SU-DHL-6 (cell line): ENCODE measurements at regions not wholly inside any gene's neighbourhood (a gene's known extent, or its start where the extent isn't known, plus 50 kb on each side); places are given as distances from the start of the nearest gene placed in this dataset.

Experiments
- H2AFZ ChIP-seq: fragments of 200-600 bp; sonication (generic); 2 replicates; pipeline ENCODE4 v1.6.1; 2014; ENCODE audit warnings: low read depth, mild to moderate bottlenecking, moderate library complexity, mixed read lengths, antibody characterized with exemption, low read length; ENCODE audit not compliant: severe bottlenecking
- H3F3A ChIP-seq: fragments of 200-600 bp; shearing (Covaris generic); 2 replicates; pipeline ENCODE4 v1.6.0; 2016; ENCODE audit warnings: antibody characterized with exemption, mild to moderate bottlenecking; ENCODE audit not compliant: insufficient read depth
- H3K27ac ChIP-seq: fragments of 200-600 bp; sonication (generic); 2 replicates; pipeline ENCODE4 v1.5.1; 2016; ENCODE audit warnings: low read depth, mild to moderate bottlenecking, low read length, moderate library complexity, mixed read lengths
- H3K27me3 ChIP-seq: fragments of 200-600 bp; sonication (generic), shearing (Covaris generic); 2 replicates; pipeline ENCODE4 v1.6.0; 2014; ENCODE audit warnings: mild to moderate bottlenecking, low read length
- H3K36me3 ChIP-seq: fragments of 200-600 bp; sonication (generic); 2 replicates; pipeline ENCODE4 v1.6.1; 2014; ENCODE audit warnings: mild to moderate bottlenecking, low read length, mixed read lengths
- H3K4me2 ChIP-seq: fragments of 300-600, 200-600 bp; shearing (Covaris generic), sonication (generic); 2 replicates; pipeline ENCODE4 v1.6.0; 2014; ENCODE audit warnings: low read length, low read depth, mild to moderate bottlenecking; ENCODE audit not compliant: poor library complexity, severe bottlenecking
- H3K4me3 ChIP-seq: fragments of 200-600 bp; sonication (generic); 2 replicates; pipeline ENCODE4 v1.5.1; 2014; ENCODE audit warnings: antibody characterized with exemption, low read length, mild to moderate bottlenecking, mixed read lengths; ENCODE audit not compliant: insufficient read depth, poor library complexity, severe bottlenecking
- H3K79me2 ChIP-seq: fragments of 200-600 bp; sonication (generic); 2 replicates; pipeline ENCODE4 v1.6.1; 2014; ENCODE audit warnings: mild to moderate bottlenecking, low read length, moderate library complexity; ENCODE audit not compliant: insufficient read depth
- H3K9ac ChIP-seq: fragments of 200-600 bp; sonication (generic); 2 replicates; pipeline ENCODE4 v1.7.0; 2014; ENCODE audit warnings: mild to moderate bottlenecking, low read length
- H3K9me2 ChIP-seq: fragments of 200-600 bp; sonication (generic); replicated peaks from 2 replicates; pipeline ENCODE4 v1.6.1; 2014; ENCODE audit warnings: low read length; ENCODE audit not compliant: insufficient read depth
- H3K9me3 ChIP-seq: fragments of 200-600 bp; sonication (generic); 2 replicates; pipeline ENCODE4 v1.6.1; 2014; ENCODE audit warnings: low read length, mixed read lengths; ENCODE audit not compliant: insufficient read depth
- H4K20me1 ChIP-seq: fragments of 200-600 bp; sonication (generic); 2 replicates; pipeline ENCODE4 v1.6.1; 2014; ENCODE audit warnings: low read depth, mild to moderate bottlenecking, antibody characterized with exemption, low read length, moderate library complexity, mixed read lengths
- EZH2phosphoT487 ChIP-seq: fragments of 200-600 bp; sonication (generic), shearing (Covaris generic); conservative IDR thresholded peaks from 2 replicates; pipeline ENCODE4 v1.6.1; 2018; ENCODE audit warnings: mild to moderate bottlenecking, antibody characterized with exemption, low read length, moderate library complexity, mixed read lengths
- TF ChIP-seq, protein P1 (sequence below): fragments of 200-600 bp; sonication (generic); IDR thresholded peaks from one replicate; pipeline ENCODE4 v1.5.1; 2017; ENCODE audit warnings: antibody characterized with exemption, mild to moderate bottlenecking, low read length, moderate library complexity; ENCODE audit not compliant: insufficient read depth, poor library complexity, severe bottlenecking

DNA sequence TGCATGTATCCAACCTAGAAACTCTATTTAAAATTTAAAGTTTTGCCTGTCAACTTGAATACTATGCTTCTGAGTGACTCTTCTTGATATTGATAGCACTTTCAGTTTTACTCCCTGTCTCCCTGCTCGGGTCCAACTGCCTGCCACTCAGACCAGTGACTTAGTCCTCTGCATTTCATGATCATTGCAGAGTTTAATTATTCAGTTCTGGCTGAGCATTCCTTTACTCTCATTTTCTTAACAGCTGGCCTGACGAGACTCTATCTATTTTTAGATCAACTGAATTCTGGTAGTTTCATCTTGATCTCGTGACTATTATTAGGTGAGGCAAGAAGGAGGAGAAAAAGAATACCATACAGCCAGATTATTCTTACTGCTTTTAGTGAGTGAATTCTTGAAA is 617.4 kb downstream of the SI start:
- Histone ChIP-seq H3F3A (no peaks in the 10 kb centered on the region), H3K79me2 (no peaks in the 10 kb centered on the region), H3K27ac (peak overlapping the region; percentile 46), H3K27me3 (no peaks in the 10 kb centered on the region), H2AFZ (peak overlapping the region; percentile 96), H3K9ac (peak overlapping the region; percentile 41), H3K4me3 (peak overlapping the region; percentile 47), H3K4me2 (peak overlapping the region; percentile 75), H3K36me3 (no peaks in the 10 kb centered on the region), H3K9me2 (no peaks in the 10 kb centered on the region), H4K20me1 (no peaks in the 10 kb centered on the region), H3K9me3 (peaks cover 3% of the 10 kb centered on the region; the same call in 1 of the 2 replicates)
- TF ChIP-seq, protein P1, sequence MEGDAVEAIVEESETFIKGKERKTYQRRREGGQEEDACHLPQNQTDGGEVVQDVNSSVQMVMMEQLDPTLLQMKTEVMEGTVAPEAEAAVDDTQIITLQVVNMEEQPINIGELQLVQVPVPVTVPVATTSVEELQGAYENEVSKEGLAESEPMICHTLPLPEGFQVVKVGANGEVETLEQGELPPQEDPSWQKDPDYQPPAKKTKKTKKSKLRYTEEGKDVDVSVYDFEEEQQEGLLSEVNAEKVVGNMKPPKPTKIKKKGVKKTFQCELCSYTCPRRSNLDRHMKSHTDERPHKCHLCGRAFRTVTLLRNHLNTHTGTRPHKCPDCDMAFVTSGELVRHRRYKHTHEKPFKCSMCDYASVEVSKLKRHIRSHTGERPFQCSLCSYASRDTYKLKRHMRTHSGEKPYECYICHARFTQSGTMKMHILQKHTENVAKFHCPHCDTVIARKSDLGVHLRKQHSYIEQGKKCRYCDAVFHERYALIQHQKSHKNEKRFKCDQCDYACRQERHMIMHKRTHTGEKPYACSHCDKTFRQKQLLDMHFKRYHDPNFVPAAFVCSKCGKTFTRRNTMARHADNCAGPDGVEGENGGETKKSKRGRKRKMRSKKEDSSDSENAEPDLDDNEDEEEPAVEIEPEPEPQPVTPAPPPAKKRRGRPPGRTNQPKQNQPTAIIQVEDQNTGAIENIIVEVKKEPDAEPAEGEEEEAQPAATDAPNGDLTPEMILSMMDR = no peak
- TF ChIP-seq EZH2phosphoT487 = no peak

DNA sequence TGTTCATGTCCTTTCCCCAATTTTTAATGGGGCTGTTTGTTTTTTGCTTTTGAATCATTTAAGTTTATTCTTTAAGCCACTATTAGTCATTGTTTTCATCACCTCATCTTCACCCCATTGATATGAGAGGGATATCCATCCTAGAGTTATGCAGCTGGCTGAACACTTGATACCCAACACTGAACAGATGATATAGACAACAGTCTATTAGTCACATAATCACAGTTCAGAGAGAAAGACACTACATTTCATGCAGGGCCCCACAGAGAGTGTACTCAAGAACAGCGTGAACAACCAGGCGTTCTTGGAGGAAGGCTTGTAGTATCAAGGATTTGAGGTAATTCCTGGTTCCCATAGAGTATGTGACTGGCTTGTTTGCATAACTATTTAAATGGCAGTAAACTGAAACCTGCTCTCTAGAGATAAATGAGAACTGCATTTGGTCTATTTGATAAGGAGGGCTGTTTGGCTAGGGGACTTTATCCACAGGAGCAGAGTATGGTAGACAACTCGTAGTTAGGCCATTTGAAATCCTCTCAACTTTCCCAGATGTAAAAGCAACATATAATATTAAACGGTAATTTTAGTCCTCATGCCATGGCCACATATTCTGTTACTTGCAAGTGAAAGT is 618.7 kb downstream of the SI start:
- no peak for TF ChIP-seq EZH2phosphoT487
- Histone ChIP-seq H3K27ac (no peak overlapping the region), H3K9ac (no peak overlapping the region), H3K4me2 (no peak overlapping the region), H3K79me2 (no peaks in the 10 kb centered on the region), H3K4me3 (no peak overlapping the region), H3K27me3 (no peaks in the 10 kb centered on the region), H4K20me1 (no peaks in the 10 kb centered on the region), H3K9me2 (no peaks in the 10 kb centered on the region), H3K36me3 (no peaks in the 10 kb centered on the region), H2AFZ (peak overlapping the region; percentile 47), H3K9me3 (no peaks in the 10 kb centered on the region), H3F3A (no peaks in the 10 kb centered on the region)

- Histone ChIP-seq H3K9me2 (no peaks in the 10 kb centered on the region), H4K20me1 (no peaks in the 10 kb centered on the region), H3K4me2 (no peak overlapping the region), H3F3A (no peaks in the 10 kb centered on the region), H3K36me3 (no peaks in the 10 kb centered on the region), H3K9ac (no peak overlapping the region), H3K27me3 (no peaks in the 10 kb centered on the region), H3K9me3 (no peaks in the 10 kb centered on the region), H3K27ac (no peak overlapping the region), H3K4me3 (no peak overlapping the region), H3K79me2 (no peaks in the 10 kb centered on the region), H2AFZ (no peak overlapping the region)
- no peak for TF ChIP-seq EZH2phosphoT487
- TF ChIP-seq, protein P1 = no peak
These were observed 619.3 kb downstream of the SI start for GRCh38 chr3:164458986-164459385.

GRCh38 chr3:164453714-164454113 is 624.6 kb downstream of the SI start:
- Histone ChIP-seq H3K9me3 (peaks cover 3% of the 10 kb centered on the region; the same call in 1 of the 2 replicates), H2AFZ (no peak overlapping the region), H3K36me3 (no peaks in the 10 kb centered on the region), H3K27ac (no peak overlapping the region), H3K4me3 (no peak overlapping the region), H3K9ac (no peak overlapping the region), H3K27me3 (no peaks in the 10 kb centered on the region), H3K79me2 (no peaks in the 10 kb centered on the region), H3F3A (no peaks in the 10 kb centered on the region), H4K20me1 (no peaks in the 10 kb centered on the region), H3K4me2 (peak overlapping the region; percentile 46), H3K9me2 (no peaks in the 10 kb centered on the region)
- TF ChIP-seq, protein P1 = no peak
- TF ChIP-seq EZH2phosphoT487 = no peak
